MG63 (cell line): ENCODE measurements at regions not wholly inside any gene's neighbourhood (a gene's known extent, or its start where the extent isn't known, plus 50 kb on each side); places are given as distances from the start of the nearest gene placed in this dataset.

Source experiments
- DNase-seq: peaks from one replicate; pipeline ENCODE4 v3.0.0-alpha.2; 2020
- H3K27me3 ChIP-seq: fragments of 250-450 bp; sonication (Bioruptor Pico); 2 replicates; pipeline ENCODE4 v1.5.1; 2020; ENCODE audit warnings: mild to moderate bottlenecking, moderate library complexity
- H3K36me3 ChIP-seq: fragments of 250-450 bp; sonication (Bioruptor Pico); 2 replicates; pipeline ENCODE4 v1.5.1; 2020; ENCODE audit warnings: mild to moderate bottlenecking, moderate library complexity
- H3K4me3 ChIP-seq: fragments of 250-450 bp; sonication (Bioruptor Pico); 2 replicates; pipeline ENCODE4 v1.5.1; 2020; ENCODE audit warnings: mild to moderate bottlenecking, moderate library complexity
- H3K9me3 ChIP-seq: fragments of 250-450 bp; sonication (Bioruptor Pico); 2 replicates; pipeline ENCODE4 v1.5.1; 2020; ENCODE audit warnings: mild to moderate bottlenecking, moderate library complexity

GRCh38 chr5:8984386-8984785 is 561.5 kb downstream of the SEMA5A start:
- Histone ChIP-seq H3K9me3 (0 out of 2 replicates have a peak, but pooled peaks cover 2% of the 10 kb centered on the region), H3K36me3 (no peaks in the 10 kb centered on the region), H3K27me3 (no peaks in the 10 kb centered on the region), H3K4me3 (no peak overlapping the region)
- no peak for DNase-seq
